ENCODE measurements at regions not wholly inside any gene's neighbourhood (a gene's known extent, or its start where the extent isn't known, plus 50 kb on each side); places are given as distances from the start of the nearest gene placed in this dataset.

- TF ChIP-seq ZFX (IDR thresholded peaks at IDR 0.05) (no peak), CBX3 (IDR thresholded peaks at IDR 0.05; ENCODE audit: low read depth) (no peak), SIN3A (IDR thresholded peaks at IDR 0.05; ENCODE audit: low read depth) (no peak), RAD21 (IDR thresholded peaks at IDR 0.05; ENCODE audit: low read depth) (no peak), POLR2A (IDR thresholded peaks at IDR 0.05; ENCODE audit: borderline replicate concordance, extremely low read depth, insufficient read depth, insufficient read length) (no peak), JUND (IDR thresholded peaks at IDR 0.05) (no peak), SP1 (IDR thresholded peaks at IDR 0.05; ENCODE audit: low read depth) (no peak), CEBPB (IDR thresholded peaks at IDR 0.05; ENCODE audit: low read depth) (no peak), YY1 (IDR thresholded peaks at IDR 0.05; ENCODE audit: extremely low read depth, insufficient replicate concordance, low read depth, low read length) (no peak), FOSL1 (IDR thresholded peaks at IDR 0.05; ENCODE audit: low read depth) (no peak), MAX (IDR thresholded peaks at IDR 0.05) (no peak), REST (IDR thresholded peaks at IDR 0.05; ENCODE audit: low read depth) (no peak)
Observed at GRCh38 chr16:80913397-80913796, 93.3 kb downstream of the CMC2 start (continued).

GRCh38 chr16:80912651-80913050 is 94.0 kb downstream of the CMC2 start:
- Histone ChIP-seq H3K36me3 (ENCODE audit: control insufficient read depth in 1 of 2, insufficient read depth in 2 of 2, low read length in 2 of 2) (no peaks in the 10 kb centered on the region), H3K9me2 (ENCODE audit: insufficient read depth) (no peaks in the 10 kb centered on the region), H3K4me3 (replicated peaks in 1 of 2; ENCODE audit: low read depth in 1 of 2, low read length in 2 of 2) (no peak overlapping the region), H3K9me3 (ENCODE audit: control insufficient read depth in 1 of 2, insufficient read depth in 1 of 2, low read depth in 1 of 2, low read length in 2 of 2) (peaks cover 0 to 4% of the 10 kb centered on the region in 2 experiments; a peak in 1 of 4 replicates), H3K4me2 (ENCODE audit: low read length) (no peak overlapping the region), H3K9ac (ENCODE audit: low read length) (no peak overlapping the region), H3K27ac (ENCODE audit: low read depth, low read length) (no peak overlapping the region), H3K79me2 (ENCODE audit: insufficient read depth, low read length) (no peaks in the 10 kb centered on the region), H3K27me3 (ENCODE audit: insufficient read depth, low read length) (peaks cover 16% of the 10 kb centered on the region), H2AFZ (ENCODE audit: low read depth, low read length, poor library complexity, severe bottlenecking) (no peak overlapping the region), H3K4me1 (ENCODE audit: control insufficient read depth in 1 of 2, insufficient read depth in 2 of 2, low read length in 2 of 2) (no peaks in the 10 kb centered on the region), H4K20me1 (ENCODE audit: insufficient read depth) (no peaks in the 10 kb centered on the region)
- ChIA-PET RAD21 (ENCODE audit: low non-redundant PET in 1 of 2, low total read pairs in 2 of 2, uncharacterized antibody in 2 of 2, unreplicated experiment in 2 of 2) (no interaction called here), CTCF (no interaction called here), POLR2A (no interaction called here)
- intact Hi-C loops (cut with micrococcal nuclease) = no loop called here
- DNase-seq (ENCODE audit: low read depth, low spot score) (no peak), ATAC-seq (no peak)
- BruUV-seq (replicated peaks) = no TSS peak
- no peak for TF ChIP-seq ZFX (IDR thresholded peaks at IDR 0.05)
- no peak for TF ChIP-seq POLR2AphosphoS5 (IDR thresholded peaks at IDR 0.05; ENCODE audit: low read depth, low read length)
- TF ChIP-seq ELF1 (IDR thresholded peaks at IDR 0.05; ENCODE audit: borderline replicate concordance, low read depth) = no peak
- TF ChIP-seq TCF7L2 (IDR thresholded peaks at IDR 0.05; ENCODE audit: borderline replicate concordance, extremely low read depth, insufficient read depth, insufficient read length) = no peak
- no peak for TF ChIP-seq CBX3 (IDR thresholded peaks at IDR 0.05; ENCODE audit: low read depth)
- TF ChIP-seq EZH2phosphoT487 (IDR thresholded peaks at IDR 0.05; ENCODE audit: borderline replicate concordance) = no peak
- TF ChIP-seq YY1 (IDR thresholded peaks at IDR 0.05; ENCODE audit: extremely low read depth, insufficient replicate concordance, low read depth, low read length) = no peak
- TF ChIP-seq CTCF (IDR thresholded peaks at IDR 0.05 in 2 of 3, conservative IDR thresholded peaks at IDR 0.05 in 1 of 3; ENCODE audit: borderline replicate concordance in 1 of 3, insufficient read depth in 1 of 3, low read depth in 2 of 3, low read length in 2 of 3) = no peak
- TF ChIP-seq SP1 (IDR thresholded peaks at IDR 0.05; ENCODE audit: low read depth) = no peak
- TF ChIP-seq ZBTB33 (IDR thresholded peaks at IDR 0.05; ENCODE audit: extremely low read depth, insufficient replicate concordance, low read length) = no peak
- TF ChIP-seq ZNF274 (IDR thresholded peaks at IDR 0.05; ENCODE audit: low read depth, low read length) = no peak
- no peak for TF ChIP-seq SIN3A (IDR thresholded peaks at IDR 0.05; ENCODE audit: low read depth)

All from HCT116 (cell line).